DOHH2 (cell line): ENCODE measurements at regions not wholly inside any gene's neighbourhood (a gene's known extent, or its start where the extent isn't known, plus 50 kb on each side); places are given as distances from the start of the nearest gene placed in this dataset.

Source experiments
- CTCF ChIP-seq: fragments of 200-600 bp; sonication (generic); IDR thresholded peaks from one replicate; pipeline ENCODE4 v1.5.1; 2014; ENCODE audit warnings: antibody characterized with exemption, mild to moderate bottlenecking, low read depth, low read length; ENCODE audit not compliant: poor library complexity, severe bottlenecking
- EZH2phosphoT487 ChIP-seq: fragments of 200-600 bp; sonication (generic); IDR thresholded peaks from 2 replicates; pipeline ENCODE4 v1.6.1; 2017; ENCODE audit warnings: borderline replicate concordance, mild to moderate bottlenecking, antibody characterized with exemption, low read length, moderate library complexity, mixed read lengths

DNA sequence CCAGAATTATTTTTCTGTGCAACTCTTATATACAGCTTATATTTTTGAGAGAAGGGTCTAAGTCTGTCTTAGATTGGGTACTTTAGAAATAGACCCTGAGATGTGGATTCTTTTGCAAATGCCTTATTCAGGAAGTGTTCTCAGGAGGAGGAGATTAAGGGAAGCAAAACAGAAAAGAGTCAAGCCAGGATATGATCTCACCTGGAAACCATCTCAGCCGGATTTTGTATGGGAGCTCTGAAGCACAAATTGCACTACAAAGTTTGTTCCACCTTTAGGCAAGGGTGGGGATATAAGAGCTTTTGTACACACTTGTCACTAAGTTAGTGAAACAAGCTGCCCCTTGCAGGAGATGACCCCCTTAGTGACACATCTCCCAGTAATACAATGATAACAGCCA, 121.2 kb upstream of the GRPR start:
- no peak for TF ChIP-seq CTCF
- no peak for TF ChIP-seq EZH2phosphoT487
